AG09309 (cell line): ENCODE measurements at regions not wholly inside any gene's neighbourhood (a gene's known extent, or its start where the extent isn't known, plus 50 kb on each side); places are given as distances from the start of the nearest gene placed in this dataset.

Experiments used
- DNase-seq: peaks from one replicate; pipeline ENCODE4 v3.0.0-alpha.2; 2010; ENCODE audit warnings: low read depth
- H3K4me3 ChIP-seq: 2 replicates; pipeline ENCODE4 v1.5.1; 2011; ENCODE audit warnings: mild to moderate bottlenecking, low read depth, low read length, moderate library complexity; ENCODE audit not compliant: control insufficient read depth
- TF ChIP-seq, protein P1 (sequence below): IDR thresholded peaks from 2 replicates; pipeline ENCODE4 v1.5.1; 2011; ENCODE audit warnings: mild to moderate bottlenecking, low read depth, low read length, inconsistent platforms; ENCODE audit not compliant: insufficient read depth, control insufficient read depth; ENCODE audit errors: missing control alignments

DNA sequence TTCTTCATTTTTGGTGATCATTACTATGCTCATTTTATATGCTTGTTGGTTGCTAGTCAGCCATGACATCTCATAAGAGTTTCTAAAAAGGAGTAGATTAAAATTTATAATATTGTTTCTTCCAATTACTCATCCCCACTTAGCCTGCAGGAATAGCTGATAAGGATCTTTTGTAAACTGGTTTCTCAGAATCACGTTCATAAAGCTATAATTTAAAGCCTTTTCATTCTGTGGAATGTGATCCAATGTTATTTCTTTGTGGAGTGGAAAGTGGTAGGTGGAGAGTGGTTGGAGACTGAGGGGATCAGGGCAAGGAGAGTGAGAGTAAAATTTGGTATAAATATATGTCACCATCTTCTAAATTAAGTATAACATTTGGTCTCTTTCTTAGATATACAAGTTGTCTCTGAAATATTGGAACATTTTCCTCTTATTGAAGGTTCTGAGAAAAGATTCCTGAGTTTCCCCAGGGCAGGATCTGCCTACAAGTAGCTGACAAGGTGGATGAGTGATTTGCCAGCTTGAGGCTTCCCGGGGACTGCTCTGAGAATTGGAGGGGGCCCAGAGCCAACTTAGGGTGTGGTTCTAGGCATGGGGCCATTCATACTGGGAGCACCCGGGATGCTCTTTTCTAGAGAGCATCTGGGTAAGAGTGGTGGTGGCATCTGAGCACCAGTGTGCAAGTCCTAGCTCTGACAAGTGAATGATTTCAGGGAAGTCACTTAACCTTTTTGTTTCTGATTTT, 116.4 kb downstream of the TBX19 start:
- TF ChIP-seq, protein P1, sequence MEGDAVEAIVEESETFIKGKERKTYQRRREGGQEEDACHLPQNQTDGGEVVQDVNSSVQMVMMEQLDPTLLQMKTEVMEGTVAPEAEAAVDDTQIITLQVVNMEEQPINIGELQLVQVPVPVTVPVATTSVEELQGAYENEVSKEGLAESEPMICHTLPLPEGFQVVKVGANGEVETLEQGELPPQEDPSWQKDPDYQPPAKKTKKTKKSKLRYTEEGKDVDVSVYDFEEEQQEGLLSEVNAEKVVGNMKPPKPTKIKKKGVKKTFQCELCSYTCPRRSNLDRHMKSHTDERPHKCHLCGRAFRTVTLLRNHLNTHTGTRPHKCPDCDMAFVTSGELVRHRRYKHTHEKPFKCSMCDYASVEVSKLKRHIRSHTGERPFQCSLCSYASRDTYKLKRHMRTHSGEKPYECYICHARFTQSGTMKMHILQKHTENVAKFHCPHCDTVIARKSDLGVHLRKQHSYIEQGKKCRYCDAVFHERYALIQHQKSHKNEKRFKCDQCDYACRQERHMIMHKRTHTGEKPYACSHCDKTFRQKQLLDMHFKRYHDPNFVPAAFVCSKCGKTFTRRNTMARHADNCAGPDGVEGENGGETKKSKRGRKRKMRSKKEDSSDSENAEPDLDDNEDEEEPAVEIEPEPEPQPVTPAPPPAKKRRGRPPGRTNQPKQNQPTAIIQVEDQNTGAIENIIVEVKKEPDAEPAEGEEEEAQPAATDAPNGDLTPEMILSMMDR: no peak
- DNase-seq: no peak
- H3K4me3 ChIP-seq: no peak overlapping the region

DNA sequence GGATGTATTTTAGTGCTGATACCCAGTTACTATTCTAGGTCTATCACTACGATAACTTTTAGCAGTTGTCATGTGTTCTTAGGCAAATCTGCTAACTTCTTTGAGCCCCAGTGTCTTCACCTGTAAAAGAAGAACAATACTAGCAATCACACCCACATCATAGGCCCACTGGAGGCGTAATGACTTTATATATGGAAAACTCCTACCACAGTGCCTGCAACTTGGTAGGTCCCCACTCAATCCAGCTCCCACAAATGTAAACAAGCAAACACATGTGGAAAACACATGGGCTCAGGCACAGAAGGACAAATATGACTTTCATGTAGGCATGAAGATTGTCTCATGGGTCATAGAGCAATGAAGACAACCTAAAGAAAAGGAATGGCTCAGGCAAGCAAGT, 115.8 kb downstream of the TBX19 start:
- TF ChIP-seq, protein P1: no peak
- no peak for DNase-seq
- no peak overlapping the region for H3K4me3 ChIP-seq

DNA sequence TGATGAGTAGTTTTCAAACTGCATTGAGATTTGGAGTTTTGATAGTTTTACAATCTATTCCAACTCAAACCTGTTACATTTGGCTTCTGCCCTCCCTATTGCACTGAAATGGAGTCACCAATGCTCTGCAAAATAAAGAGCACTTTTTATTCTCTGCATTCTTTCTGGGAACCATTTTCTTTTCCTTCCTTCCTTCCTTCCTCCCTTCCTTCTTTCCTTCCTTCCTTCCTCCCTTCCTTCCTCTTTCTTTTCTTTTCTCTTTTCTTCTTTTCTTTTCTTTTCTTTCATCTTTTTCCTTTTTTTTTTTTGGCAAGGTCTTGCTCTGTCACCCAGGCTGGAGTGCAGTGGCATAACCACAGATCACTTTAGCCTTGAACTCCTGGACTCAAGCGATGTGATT, 114.2 kb downstream of the TBX19 start:
- DNase-seq: no peak
- TF ChIP-seq, protein P1: no peak
- no peak overlapping the region for H3K4me3 ChIP-seq

DNA sequence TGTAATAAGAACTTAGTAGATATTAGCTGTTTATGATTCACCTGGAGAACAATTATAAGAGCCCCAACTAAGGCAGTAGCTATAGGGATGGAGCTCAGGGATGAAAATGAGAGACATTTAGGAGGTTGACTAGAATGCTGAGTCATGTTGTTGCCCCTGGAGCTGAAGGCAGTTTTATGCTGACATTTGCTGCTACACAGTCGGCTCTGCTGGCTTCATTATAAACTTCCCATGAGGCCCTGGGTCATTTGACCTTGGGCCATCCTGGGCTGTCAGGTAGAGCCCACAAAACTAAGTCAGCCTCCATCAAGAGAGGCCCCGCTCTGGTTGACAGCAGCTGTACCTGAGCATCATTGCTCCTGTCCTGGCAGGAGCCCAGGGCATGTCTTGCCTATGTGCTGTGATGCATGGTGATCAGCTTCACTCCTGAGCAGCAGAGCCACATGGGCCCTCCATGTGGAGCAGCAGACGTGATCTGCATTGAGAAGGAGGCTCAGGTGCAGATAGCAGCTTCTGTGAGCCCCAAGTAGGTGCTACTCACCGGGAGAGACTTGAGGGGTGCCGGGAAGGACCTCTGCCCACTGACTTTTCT, 112.4 kb downstream of the TBX19 start:
- TF ChIP-seq, protein P1: no peak
- no peak overlapping the region for H3K4me3 ChIP-seq

DNA sequence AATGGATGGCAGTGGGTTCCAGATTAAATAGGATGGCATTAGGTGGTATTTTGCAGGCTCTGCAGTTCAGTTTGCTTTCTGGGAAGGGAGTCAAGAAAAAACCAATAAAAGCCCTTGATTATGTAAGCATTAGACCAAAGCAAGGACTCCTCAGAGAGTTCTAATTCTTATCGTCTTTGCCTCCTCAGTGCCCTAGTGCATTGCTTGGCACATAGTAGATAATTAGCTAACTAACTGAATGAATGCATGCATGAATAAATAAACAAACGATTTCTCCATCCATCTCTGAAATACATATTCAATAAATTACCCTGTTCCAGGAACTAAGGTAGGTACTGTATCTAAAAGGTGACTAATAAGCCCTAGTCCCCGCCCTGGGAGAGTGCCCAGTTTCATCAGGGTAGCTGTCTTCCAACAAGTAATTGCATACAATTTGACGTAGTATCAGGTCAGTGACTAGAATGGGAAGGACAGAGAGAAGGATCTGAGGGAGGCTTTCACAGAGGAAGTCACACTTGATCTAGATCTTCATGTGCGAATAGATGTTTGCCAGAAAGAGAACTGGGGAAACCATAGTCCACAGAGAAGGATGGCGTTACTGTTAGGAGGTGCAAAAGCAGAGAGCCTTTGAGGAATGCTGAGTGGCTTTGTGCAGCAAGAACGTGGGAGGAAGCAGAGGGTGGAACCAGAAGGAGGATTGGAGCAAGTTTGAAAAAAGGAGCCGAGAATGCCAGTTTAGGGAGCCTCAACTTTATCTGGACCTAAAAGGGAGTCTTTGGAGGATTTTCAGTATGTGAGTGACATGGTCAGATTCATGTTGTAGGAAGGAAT, 111.4 kb downstream of the TBX19 start:
- TF ChIP-seq, protein P1: no peak
- no peak overlapping the region for H3K4me3 ChIP-seq
- no peak for DNase-seq

More for the DNA sequence above, 112.4 kb downstream of the TBX19 start:
- DNase-seq: no peak

DNA sequence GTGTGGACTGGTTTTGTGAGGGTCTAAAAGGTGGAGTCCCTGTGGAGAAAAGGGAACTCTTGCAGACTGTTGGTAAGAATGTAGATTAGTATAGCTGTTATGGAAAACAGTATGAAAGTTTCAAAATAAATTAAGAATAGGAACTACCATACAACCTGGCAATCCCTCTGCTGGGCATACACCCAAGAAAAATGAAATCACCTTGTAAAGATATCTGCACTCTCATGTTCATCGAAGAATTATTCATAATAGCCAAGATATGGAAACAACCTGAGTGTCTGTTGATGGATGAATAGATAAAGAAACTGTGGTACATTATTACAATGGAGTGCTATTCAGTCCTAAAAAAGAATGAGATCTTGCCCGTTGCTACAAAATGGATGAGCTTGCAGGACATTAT, 109.6 kb downstream of the TBX19 start:
- no peak for DNase-seq
- no peak overlapping the region for H3K4me3 ChIP-seq
- TF ChIP-seq, protein P1: no peak
